LNCaP clone FGC (cell line): ENCODE measurements at regions not wholly inside any gene's neighbourhood (a gene's known extent, or its start where the extent isn't known, plus 50 kb on each side); places are given as distances from the start of the nearest gene placed in this dataset.
"Not testable (repeated sequence)": the region's sequence is repeated elsewhere in the genome, so short reads cannot be mapped to it uniquely, and the experiment has no call there.

ENCODE experiments used
- DNase-seq: peaks from one replicate; pipeline ENCODE4 v3.0.0-alpha.2; 2011; ENCODE audit warnings: low read depth
- H3K4me3 ChIP-seq: 2 replicates; pipeline ENCODE4 v1.5.1; 2011; ENCODE audit warnings: mild to moderate bottlenecking, low read depth, low read length, control low read depth
- CTCF ChIP-seq: IDR thresholded peaks from 2 replicates; pipeline ENCODE4 v1.5.1; 2012; ENCODE audit warnings: mild to moderate bottlenecking; ENCODE audit not compliant: control insufficient read depth, insufficient read depth; ENCODE audit errors: extremely low read depth

DNA sequence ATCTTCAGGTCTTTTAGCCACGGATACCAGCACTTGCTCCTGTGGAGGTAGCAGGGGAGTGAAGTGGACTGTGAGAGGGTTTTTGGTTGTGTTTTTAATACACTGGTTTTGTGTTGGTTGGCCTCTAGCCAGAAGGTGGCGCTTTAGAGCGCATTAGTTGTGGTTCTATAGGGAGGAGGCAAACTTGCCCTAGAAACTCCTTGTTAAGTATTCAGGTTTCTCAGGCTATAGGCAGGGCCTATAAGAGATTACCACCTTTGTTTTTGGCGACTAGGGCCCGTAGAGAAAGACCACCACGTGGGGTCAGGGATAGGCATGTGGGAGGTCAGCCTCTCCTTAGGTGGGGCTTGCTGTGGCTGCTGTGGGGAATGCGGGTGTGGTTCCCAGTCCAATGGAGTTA is 221.6 kb upstream of the SPANXN4 start:
- TF ChIP-seq CTCF, result 0 out of 2 replicates have a peak, but pooled peaks have one; percentile 15
- DNase-seq, result no peak

DNA sequence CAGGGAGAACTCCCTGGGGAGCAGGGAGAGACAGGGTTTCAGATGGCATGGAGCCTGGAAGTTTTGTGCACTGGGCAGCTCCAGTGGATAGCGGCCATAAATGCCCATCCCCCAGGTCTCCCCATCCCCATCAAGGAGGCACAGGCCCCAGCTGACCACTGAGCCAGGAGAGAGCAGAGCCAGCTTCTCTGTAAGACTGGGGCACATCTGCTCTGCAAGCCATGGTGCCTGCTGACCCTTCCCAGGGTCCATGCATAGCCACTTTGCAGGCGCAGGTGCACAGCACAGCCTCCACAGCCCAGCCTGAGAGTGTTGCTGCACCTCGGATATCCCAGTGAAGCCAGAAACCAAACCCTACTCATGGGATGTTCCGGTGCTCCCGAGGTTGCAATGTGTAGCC is 206.3 kb upstream of the SPANXN4 start:
- DNase-seq, result no peak
- TF ChIP-seq CTCF, result no peak
- H3K4me3 ChIP-seq, result no peak overlapping the region

More for the DNA sequence above, 221.6 kb upstream of the SPANXN4 start:
- H3K4me3 ChIP-seq, result no peak overlapping the region

DNA sequence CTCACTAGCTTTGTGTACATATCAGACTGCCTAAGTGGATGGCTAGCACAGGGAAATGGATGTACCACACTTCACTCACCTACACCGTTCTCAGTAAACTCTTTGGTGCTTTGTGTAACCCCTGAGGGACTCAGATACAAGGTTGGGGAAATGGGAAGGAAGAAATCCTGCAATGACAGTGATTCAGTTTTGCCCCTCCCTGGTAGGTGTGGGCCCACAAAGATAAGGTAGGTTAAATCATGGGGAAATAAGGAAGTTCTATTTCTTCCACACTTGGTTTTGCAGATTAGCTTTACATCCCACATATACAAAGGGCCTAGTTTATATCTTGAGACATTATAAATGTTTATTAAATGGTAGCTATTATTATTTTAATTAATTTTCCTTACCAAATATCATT is 197.6 kb upstream of the SPANXN4 start:
- no peak overlapping the region for H3K4me3 ChIP-seq
- TF ChIP-seq CTCF, result no peak
- DNase-seq, result no peak

GRCh38 chrX:142831961-142832530 is 193.7 kb upstream of the SPANXN4 start:
- no peak for TF ChIP-seq CTCF
- no peak for DNase-seq

DNA sequence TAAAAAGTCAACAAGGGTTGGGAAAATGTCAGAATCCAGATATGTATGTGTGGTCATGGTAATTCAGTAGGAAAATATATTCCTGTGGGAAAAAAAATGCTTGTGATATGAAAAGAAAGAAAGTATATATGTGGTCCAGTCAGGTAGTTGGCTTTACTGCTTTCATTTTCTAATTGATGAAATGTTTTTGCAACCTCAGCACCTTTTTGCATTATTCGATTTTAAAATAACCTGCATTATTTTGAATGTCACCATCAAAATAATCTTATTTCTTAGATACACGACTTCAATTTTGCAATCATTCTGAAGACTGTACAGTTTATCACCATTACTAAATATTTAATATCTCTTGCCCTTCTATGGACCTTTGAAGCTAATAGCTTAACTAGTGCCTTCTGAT is 170.8 kb upstream of the SPANXN4 start:
- no peak for DNase-seq
- no peak for TF ChIP-seq CTCF
- no peak overlapping the region for H3K4me3 ChIP-seq

More at GRCh38 chrX:142831961-142832530, 193.7 kb upstream of the SPANXN4 start:
- no peak overlapping the region for H3K4me3 ChIP-seq

- H3K4me3 ChIP-seq, result no peak overlapping the region
- no peak for TF ChIP-seq CTCF
- DNase-seq, result no peak
These were observed 164.8 kb upstream of the SPANXN4 start for GRCh38 chrX:142860944-142861343.

GRCh38 chrX:142861557-142861956 is 164.2 kb upstream of the SPANXN4 start:
- no peak for DNase-seq
- no peak overlapping the region for H3K4me3 ChIP-seq
- TF ChIP-seq CTCF, result no peak

DNA sequence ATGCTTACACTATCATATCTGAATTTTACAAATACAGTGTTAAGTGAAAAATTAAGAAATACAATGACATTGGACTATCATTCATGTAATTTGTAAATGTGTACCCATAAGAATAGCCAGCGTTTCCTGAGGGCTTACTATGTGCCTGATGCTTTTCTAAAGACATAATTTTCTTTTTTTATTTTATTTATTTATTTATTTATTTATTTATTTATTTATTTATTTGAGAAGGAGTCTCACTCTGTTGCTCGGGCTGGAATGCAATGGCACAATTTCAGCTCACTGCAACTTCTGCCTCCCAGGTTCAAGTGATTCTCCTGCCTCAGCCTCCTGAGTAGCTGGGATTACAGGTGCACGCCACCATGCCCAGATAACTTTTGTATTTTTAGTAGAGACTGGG is 159.5 kb upstream of the SPANXN4 start:
- DNase-seq, H3K4me3 ChIP-seq: not testable (repeated sequence)
